Heart right ventricle (tissue), 16 donors: ENCODE measurements at regions not wholly inside any gene's neighbourhood (a gene's known extent, or its start where the extent isn't known, plus 50 kb on each side); places are given as distances from the start of the nearest gene placed in this dataset.
"Not testable (repeated sequence)": the region's sequence is repeated elsewhere in the genome, so short reads cannot be mapped to it uniquely, and the experiment has no call there.

Experiments
- ATAC-seq, 8 donors: fragments of 200-7000 bp; cut with Tn5 transposase; one replicate each; pipeline ENCODE4 v1.9.1; 2020; ENCODE audit warnings: mild to moderate bottlenecking in 8 of 8, moderate library complexity in 8 of 8, moderate number of reproducible peaks in 1 of 8
- DNase-seq, 2 donors: peaks; one replicate each; pipeline ENCODE4 v3.0.0-alpha.2; 2020
- H3K27ac ChIP-seq, 10 donors: fragments of 200-600 bp; sonication (generic) in 2 of 10; one replicate each; pipeline versions ENCODE4 v1.5.0 to v1.8.0; 2020 to 2022; ENCODE audit warnings: mild to moderate bottlenecking in 3 of 10
- H3K27me3 ChIP-seq, 7 donors: fragments of 200-600 bp; one replicate each; pipeline ENCODE4 v1.8.0; 2021 to 2022; ENCODE audit warnings: mild to moderate bottlenecking in 2 of 7
- H3K36me3 ChIP-seq, 9 donors: fragments of 200-600 bp; sonication (generic) in 1 of 9; one replicate each; pipeline versions ENCODE4 v1.5.0 to v1.8.0; 2020 to 2022; ENCODE audit warnings: mild to moderate bottlenecking in 2 of 9
- H3K4me1 ChIP-seq, 9 donors: fragments of 200-600 bp; sonication (generic) in 1 of 9; one replicate each; pipeline versions ENCODE4 v1.5.0 to v1.8.0; 2020 to 2022; ENCODE audit warnings: mild to moderate bottlenecking in 4 of 9
- H3K4me3 ChIP-seq, 10 donors: fragments of 200-600 bp; sonication (generic) in 2 of 10; one replicate each; pipeline versions ENCODE4 v1.5.0 to v1.8.0; 2020 to 2022; ENCODE audit warnings: mild to moderate bottlenecking in 7 of 10, moderate library complexity in 2 of 10
- H3K9me3 ChIP-seq, 11 donors: fragments of 200-600 bp in 10 of 11; sonication (generic) in 2 of 11; one replicate each; pipeline versions ENCODE4 v1.5.0 to v1.8.0; 2013 to 2022; ENCODE audit warnings: mild to moderate bottlenecking in 2 of 11, control low read depth in 1 of 11, moderate library complexity in 1 of 11
- WGBS, 2 donors: extraction: QIAGEN DNeasy Blood & Tissue Kit; methylation state at CpG; one replicate each; pipeline ENCODE4 v1.1.7; 2013; ENCODE audit warnings: inconsistent platforms in 1 of 2; 5-methylcytosine and 5-hydroxymethylcytosine counted together
- intact Hi-C, 10 donors: fragments of 100-400 bp; cut with DNase I; formaldehyde crosslinking; loops; one replicate each; pipeline versions ENCODE4 v1.11.1 to v1.14.2; 2022
- donor health status: Arrhythmogenic right ventricular cardiomyopathy.
- donor health status: ischemic (EF 13 %, LVEDD 7.1; RV severe dilation, severe dysfunction).
- donor health status: healthy with polysubstance abuse.
- donor health status: DM: no; HTN: yes; CAD: no.
- donor health status: DM: no; HTN: no; CAD: no.
- donor health status: ischemic (EF 25% LVEDD 6.9; RV normal size, moderate dysfunction).
- donor health status: ischemic (EF 25% LVEDD 5.7; RV mildly dilated, moderate dysfunction).
- donor health status: healthy.
- donor health status: DM: yes; HTN: yes; CAD: no.
- donor health status: Ischemic cardiomyopathy.
- donor health status: ischemic (EF 35%, LVEDD 5.7; RV mildly dilated, moderate dysfunction).
- donor health status: nonischemic (EF 11% LVEDD 7.7; RV severe dilation, severe dysfunction).
- donor health status: DM: yes; HTN: yes; CAD: no.
- donor health status: PGD.
- donor health status: ischemic (EF 29% LVEDD 5.4; RV normal size, mild dysfunction).
- donor health status: nonischemic (EF 23%, LVEDD 6.1; RV moderate dilation, normal function).

- ATAC-seq, H3K4me1 ChIP-seq, H3K4me3 ChIP-seq, intact Hi-C loops, DNase-seq, H3K9me3 ChIP-seq, H3K27ac ChIP-seq, H3K36me3 ChIP-seq, H3K27me3 ChIP-seq: not testable (repeated sequence)
- no CpG with 5 or more reads among the region's 11 CpGs for WGBS, 2 donors
These were observed 370.8 kb upstream of the SOX1 start for GRCh38 chr13:111696121-111696520.

GRCh38 chr13:111702059-111702458, 364.9 kb upstream of the SOX1 start:
- intact Hi-C loops, DNase-seq, H3K36me3 ChIP-seq, H3K9me3 ChIP-seq, H3K27ac ChIP-seq, H3K4me3 ChIP-seq, H3K4me1 ChIP-seq, H3K27me3 ChIP-seq, ATAC-seq: not testable (repeated sequence)
- WGBS, 2 donors = no CpG with 5 or more reads among the region's 5 CpGs
